Peyer's patch (tissue), 4 donors: ENCODE measurements at regions not wholly inside any gene's neighbourhood (a gene's known extent, or its start where the extent isn't known, plus 50 kb on each side); places are given as distances from the start of the nearest gene placed in this dataset.

Experiments
- DNase-seq, 3 donors: peaks; one replicate each; pipeline ENCODE4 v3.0.0-alpha.2; 2017 to 2019
- H3K27ac ChIP-seq, 4 donors: fragments of 200-600 bp; sonication (generic); one replicate each; pipeline ENCODE4 v1.5.1; 2016 to 2019
- H3K27me3 ChIP-seq, 2 donors: fragments of 200-600 bp; sonication (generic); one replicate each; pipeline ENCODE4 v1.5.1; 2019
- H3K36me3 ChIP-seq, 3 donors: fragments of 200-600 bp; sonication (generic); one replicate each; pipeline ENCODE4 v1.5.1; 2016 to 2019
- H3K4me1 ChIP-seq, 4 donors: fragments of 200-600 bp; sonication (generic); one replicate each; pipeline ENCODE4 v1.5.1; 2016 to 2019
- H3K4me3 ChIP-seq, 4 donors: fragments of 200-600 bp; sonication (generic); 1 replicate in 3 of 4; 2 replicates in 1 of 4; pipeline ENCODE4 v1.5.1; 2016 to 2019; ENCODE audit warnings: mild to moderate bottlenecking in 1 of 4
- H3K9me3 ChIP-seq, 4 donors: fragments of 200-600 bp; sonication (generic); one replicate each; pipeline ENCODE4 v1.5.1; 2016 to 2019; ENCODE audit warnings: mild to moderate bottlenecking in 1 of 4
- POLR2A ChIP-seq, 2 donors: fragments of 450-650 bp; IDR thresholded peaks; one replicate each; pipeline ENCODE4 v1.5.1; 2017; ENCODE audit warnings: antibody characterized with exemption in 2 of 2, mild to moderate bottlenecking in 2 of 2, moderate library complexity in 2 of 2
- TF ChIP-seq, protein P1 (sequence below), 6 experiments: fragments of 450-650 bp in 4 of 6; fragments of 200-600 bp in 2 of 6; sonication (generic) in 1 of 6; IDR thresholded peaks; one replicate each; pipeline ENCODE4 v1.5.1; 2017 to 2019; ENCODE audit warnings: antibody characterized with exemption in 6 of 6, mild to moderate bottlenecking in 3 of 6, moderate library complexity in 1 of 6

DNA sequence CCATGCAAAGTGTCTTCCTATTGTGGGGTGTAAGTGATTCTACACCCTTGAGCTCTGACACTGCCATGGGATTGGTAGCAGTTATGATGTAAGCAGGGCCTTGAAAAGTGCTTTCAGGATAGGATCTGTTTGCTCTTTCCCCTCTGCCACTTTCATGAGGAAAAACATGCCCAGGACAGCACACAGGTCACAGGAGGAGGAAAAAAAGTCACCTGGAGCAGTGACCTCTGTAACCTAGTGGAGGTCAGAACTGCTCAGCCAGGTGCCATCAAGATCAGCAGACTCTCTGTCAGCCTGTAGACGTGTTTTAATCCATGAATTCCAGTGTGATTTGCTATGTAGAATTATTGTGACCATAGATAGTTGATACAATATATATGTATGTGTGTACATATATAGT is 92.7 kb upstream of the BMP2 start:
- Histone ChIP-seq H3K27me3 (no peaks in the 10 kb centered on the region), H3K4me1 (no peaks in the 10 kb centered on the region), H3K36me3 (no peaks in the 10 kb centered on the region), H3K9me3 (no peaks in the 10 kb centered on the region), H3K27ac (no peak overlapping the region), H3K4me3 (no peak overlapping the region)
- no peak for DNase-seq
- TF ChIP-seq, protein P1, sequence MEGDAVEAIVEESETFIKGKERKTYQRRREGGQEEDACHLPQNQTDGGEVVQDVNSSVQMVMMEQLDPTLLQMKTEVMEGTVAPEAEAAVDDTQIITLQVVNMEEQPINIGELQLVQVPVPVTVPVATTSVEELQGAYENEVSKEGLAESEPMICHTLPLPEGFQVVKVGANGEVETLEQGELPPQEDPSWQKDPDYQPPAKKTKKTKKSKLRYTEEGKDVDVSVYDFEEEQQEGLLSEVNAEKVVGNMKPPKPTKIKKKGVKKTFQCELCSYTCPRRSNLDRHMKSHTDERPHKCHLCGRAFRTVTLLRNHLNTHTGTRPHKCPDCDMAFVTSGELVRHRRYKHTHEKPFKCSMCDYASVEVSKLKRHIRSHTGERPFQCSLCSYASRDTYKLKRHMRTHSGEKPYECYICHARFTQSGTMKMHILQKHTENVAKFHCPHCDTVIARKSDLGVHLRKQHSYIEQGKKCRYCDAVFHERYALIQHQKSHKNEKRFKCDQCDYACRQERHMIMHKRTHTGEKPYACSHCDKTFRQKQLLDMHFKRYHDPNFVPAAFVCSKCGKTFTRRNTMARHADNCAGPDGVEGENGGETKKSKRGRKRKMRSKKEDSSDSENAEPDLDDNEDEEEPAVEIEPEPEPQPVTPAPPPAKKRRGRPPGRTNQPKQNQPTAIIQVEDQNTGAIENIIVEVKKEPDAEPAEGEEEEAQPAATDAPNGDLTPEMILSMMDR (IDR thresholded peaks at IDR 0.05): no peak
- TF ChIP-seq POLR2A (IDR thresholded peaks at IDR 0.05): no peak

DNA sequence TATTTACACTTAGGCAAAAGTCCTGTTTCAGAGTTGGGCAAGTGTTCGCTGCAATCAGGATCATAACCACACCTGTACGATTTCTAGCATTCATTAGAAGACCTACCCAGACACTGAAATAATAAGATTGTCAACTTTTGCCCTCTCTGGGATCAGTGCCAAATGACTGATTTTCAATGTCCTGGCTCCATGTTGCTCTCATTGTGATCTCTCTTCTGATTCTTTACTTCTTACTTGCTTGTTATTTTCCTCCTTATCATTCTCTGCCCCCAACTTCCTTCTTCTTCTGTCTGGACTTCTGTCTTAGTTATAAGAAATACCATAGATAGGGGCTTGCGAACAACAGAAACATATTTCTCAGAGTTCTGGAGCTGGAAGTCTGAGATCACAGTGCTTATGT is 94.4 kb upstream of the BMP2 start:
- H3K27ac ChIP-seq: no peak overlapping the region
- TF ChIP-seq, protein P1 (IDR thresholded peaks at IDR 0.05): no peak
- TF ChIP-seq POLR2A (IDR thresholded peaks at IDR 0.05): no peak

GRCh38 chr20:6671829-6672228 is 95.7 kb upstream of the BMP2 start:
- no peak for TF ChIP-seq POLR2A (IDR thresholded peaks at IDR 0.05)
- TF ChIP-seq, protein P1 (IDR thresholded peaks at IDR 0.05): no peak
- Histone ChIP-seq H3K4me3 (no peak overlapping the region), H3K9me3 (no peaks in the 10 kb centered on the region), H3K27me3 (no peaks in the 10 kb centered on the region), H3K27ac (no peak overlapping the region), H3K36me3 (no peaks in the 10 kb centered on the region), H3K4me1 (no peaks in the 10 kb centered on the region)
- DNase-seq: no peak

More for the DNA sequence above, 94.4 kb upstream of the BMP2 start:
- H3K4me3 ChIP-seq: no peak overlapping the region
- DNase-seq: no peak
- H3K27me3 ChIP-seq: no peaks in the 10 kb centered on the region
- no peaks in the 10 kb centered on the region for H3K36me3 ChIP-seq
- H3K9me3 ChIP-seq: no peaks in the 10 kb centered on the region
- no peaks in the 10 kb centered on the region for H3K4me1 ChIP-seq

DNA sequence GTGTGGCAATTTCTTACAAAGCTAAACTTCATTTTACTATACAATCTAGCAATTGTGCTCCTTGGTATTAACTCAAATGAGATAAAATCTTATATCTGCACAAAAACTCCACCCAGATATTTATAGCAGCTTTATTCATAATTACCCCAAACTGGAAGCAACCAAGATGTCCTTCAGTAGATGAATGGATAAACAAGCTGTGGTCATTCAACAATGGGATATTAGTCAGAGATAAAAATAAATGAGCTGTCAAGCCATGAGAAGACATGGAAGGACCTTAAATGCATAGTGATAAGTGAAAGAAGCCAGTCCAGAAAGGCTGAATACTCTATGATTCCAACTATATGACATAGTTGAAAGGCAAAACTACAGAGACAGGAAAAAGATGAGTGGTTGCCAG is 98.9 kb upstream of the BMP2 start:
- no peaks in the 10 kb centered on the region for H3K36me3 ChIP-seq
- TF ChIP-seq, protein P1 (IDR thresholded peaks at IDR 0.05): no peak
- no peak for TF ChIP-seq POLR2A (IDR thresholded peaks at IDR 0.05)
- H3K27me3 ChIP-seq: no peaks in the 10 kb centered on the region
- no peak for DNase-seq
- H3K4me3 ChIP-seq: no peak overlapping the region
- no peak overlapping the region for H3K27ac ChIP-seq
- no peaks in the 10 kb centered on the region for H3K4me1 ChIP-seq
- H3K9me3 ChIP-seq: no peaks in the 10 kb centered on the region

DNA sequence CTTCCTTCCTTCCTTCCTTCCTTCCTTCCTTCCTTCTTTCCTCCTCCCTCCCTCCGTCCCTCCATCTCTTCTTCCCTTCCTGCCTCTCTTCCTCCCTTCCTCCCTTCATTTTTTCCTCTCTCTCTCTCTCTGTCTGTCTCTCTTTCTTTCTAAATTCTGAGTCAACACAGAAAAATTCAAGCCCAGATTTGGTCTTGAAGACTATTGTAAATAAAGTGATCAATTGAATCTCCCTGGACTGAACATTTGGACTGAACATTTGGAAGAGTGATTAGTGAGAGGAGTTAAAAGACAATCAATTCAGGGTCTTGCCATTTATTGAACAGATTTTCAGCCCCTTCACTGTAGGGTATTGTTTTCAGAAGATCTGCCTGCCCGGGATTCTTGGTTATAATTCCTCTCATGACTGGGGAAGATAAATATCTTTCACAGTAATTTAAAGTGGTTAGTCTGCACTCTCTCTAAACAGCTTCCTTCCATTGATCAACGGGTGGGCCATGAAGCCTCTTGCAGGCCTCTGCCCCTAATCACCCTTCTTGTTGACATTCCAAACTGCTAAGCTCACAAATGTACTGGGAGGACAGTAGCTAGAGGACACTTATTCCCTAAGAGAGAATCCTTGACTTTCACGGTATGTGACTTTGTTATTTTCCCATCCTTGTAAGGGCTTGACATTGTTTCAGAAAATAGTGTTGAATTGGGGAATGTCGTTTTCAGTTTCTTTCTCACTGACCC is 101.7 kb upstream of the BMP2 start:
- H3K27ac ChIP-seq: no peak overlapping the region
- DNase-seq: no peak
- H3K4me1 ChIP-seq: peaks cover 0 to 8% (median 0%) of the 10 kb centered on the region in 4 donors
- no peaks in the 10 kb centered on the region for H3K36me3 ChIP-seq
- TF ChIP-seq, protein P1 (IDR thresholded peaks at IDR 0.05): no peak
- TF ChIP-seq POLR2A (IDR thresholded peaks at IDR 0.05): no peak
- H3K4me3 ChIP-seq: no peak overlapping the region
- H3K27me3 ChIP-seq: no peaks in the 10 kb centered on the region
- H3K9me3 ChIP-seq: no peaks in the 10 kb centered on the region
